ENCODE measurements at regions not wholly inside any gene's neighbourhood (a gene's known extent, or its start where the extent isn't known, plus 50 kb on each side); places are given as distances from the start of the nearest gene placed in this dataset.
"Not testable (repeated sequence)": the region's sequence is repeated elsewhere in the genome, so short reads cannot be mapped to it uniquely, and the experiment has no call there.

DNA sequence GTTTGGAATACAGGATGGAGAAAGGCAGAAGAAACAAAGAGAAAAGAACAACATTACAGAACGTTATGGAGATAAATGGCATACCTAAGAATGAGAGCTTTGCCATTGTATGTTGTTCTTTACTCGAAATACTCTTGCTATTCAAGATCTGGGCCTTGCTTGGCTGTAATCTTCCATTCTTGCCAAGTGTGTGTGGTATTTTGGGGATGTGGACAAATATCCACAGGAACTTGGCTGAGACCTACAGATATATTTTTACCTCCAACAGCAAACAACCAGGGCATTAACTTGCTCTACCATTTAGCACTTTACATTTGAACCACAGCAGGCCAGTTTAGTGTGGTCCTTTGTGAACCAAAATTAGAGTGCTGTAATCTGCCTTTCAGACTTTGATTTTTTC, 76.3 kb downstream of the DKK1 start:
- TF ChIP-seq, protein P1, sequence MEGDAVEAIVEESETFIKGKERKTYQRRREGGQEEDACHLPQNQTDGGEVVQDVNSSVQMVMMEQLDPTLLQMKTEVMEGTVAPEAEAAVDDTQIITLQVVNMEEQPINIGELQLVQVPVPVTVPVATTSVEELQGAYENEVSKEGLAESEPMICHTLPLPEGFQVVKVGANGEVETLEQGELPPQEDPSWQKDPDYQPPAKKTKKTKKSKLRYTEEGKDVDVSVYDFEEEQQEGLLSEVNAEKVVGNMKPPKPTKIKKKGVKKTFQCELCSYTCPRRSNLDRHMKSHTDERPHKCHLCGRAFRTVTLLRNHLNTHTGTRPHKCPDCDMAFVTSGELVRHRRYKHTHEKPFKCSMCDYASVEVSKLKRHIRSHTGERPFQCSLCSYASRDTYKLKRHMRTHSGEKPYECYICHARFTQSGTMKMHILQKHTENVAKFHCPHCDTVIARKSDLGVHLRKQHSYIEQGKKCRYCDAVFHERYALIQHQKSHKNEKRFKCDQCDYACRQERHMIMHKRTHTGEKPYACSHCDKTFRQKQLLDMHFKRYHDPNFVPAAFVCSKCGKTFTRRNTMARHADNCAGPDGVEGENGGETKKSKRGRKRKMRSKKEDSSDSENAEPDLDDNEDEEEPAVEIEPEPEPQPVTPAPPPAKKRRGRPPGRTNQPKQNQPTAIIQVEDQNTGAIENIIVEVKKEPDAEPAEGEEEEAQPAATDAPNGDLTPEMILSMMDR (IDR thresholded peaks at IDR 0.05), result no peak
- ATAC-seq (ENCODE audit: low FRiP score) (no peak), DNase-seq (ENCODE audit: low spot score) (no peak)

DNA sequence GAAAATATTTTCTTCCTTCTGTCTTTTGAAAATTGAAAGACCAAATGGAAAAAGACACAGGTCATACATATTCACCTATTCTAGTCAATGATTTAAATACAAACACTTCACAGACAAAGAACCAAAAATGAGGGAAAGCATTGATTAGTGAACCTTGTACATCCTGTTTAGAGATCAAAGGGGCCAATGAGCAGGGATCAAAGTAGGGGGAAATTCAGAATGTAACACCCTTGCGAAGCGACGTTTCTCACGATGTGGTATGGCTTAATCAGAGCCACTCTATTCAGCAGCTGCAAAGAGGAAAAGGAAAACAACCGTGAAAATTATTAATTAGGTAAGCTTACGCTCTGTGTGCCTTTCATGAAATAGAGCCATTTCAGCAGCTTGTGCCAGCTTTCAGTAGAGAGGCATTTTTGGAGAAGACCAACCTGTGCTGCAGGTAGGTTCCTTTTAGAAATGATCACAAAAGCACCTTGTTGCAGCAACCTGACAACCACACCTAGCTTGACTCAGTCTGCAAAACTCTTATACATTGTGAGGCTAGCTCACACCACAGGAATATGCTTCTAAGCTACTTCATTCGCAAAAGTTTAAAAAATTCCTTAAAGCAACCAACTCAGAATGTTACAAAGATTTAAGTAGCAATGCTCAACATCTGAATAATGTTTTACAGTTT, 78.0 kb downstream of the DKK1 start:
- TF ChIP-seq, protein P1 (IDR thresholded peaks at IDR 0.05), result no peak
- no peak for ATAC-seq (ENCODE audit: low FRiP score)
- DNase-seq (ENCODE audit: low spot score), result no peak

DNA sequence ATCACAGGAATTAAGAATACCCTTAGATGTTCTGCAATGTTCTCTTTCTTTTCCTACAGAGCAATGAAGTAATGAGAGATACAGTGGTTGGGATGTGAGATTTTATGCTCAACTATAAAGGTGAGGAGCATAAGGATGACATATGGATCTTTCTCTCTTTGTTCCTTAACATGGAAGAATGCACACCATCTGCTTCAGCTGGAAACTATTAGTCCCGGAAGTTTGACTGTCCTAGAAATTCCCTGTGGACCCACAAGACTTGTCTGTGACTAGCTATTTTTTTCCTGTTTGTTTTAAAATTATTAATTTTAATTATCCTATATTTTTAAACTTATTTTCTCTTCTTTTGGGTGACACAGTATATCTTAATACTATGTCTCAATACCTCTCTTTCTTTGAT, 80.2 kb downstream of the DKK1 start:
- ATAC-seq (ENCODE audit: low FRiP score) (no peak), DNase-seq (ENCODE audit: low spot score) (no peak)
- TF ChIP-seq, protein P1 (IDR thresholded peaks at IDR 0.05), result no peak

DNA sequence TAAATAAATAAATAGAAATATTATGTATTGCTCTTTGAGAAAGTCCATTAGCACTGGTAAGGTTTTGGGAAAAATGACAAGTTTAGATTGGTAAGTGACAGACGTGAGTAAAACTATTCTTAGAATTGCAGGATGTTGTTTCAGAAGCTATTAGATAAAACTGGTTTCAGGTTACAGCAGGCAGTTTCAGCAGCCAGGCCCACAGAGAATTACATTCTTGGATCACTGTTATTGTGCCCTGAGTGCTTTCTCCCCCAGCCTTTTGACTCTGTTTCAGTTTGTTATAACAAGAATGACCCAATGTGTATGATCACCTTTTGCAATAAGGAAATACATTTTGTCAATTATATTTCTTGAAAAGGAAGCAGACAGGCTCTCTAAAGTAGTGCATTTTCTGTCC, 86.5 kb downstream of the DKK1 start:
- DNase-seq (ENCODE audit: low spot score) (no peak), ATAC-seq (ENCODE audit: low FRiP score) (no peak)
- TF ChIP-seq, protein P1 (IDR thresholded peaks at IDR 0.05), result no peak

DNA sequence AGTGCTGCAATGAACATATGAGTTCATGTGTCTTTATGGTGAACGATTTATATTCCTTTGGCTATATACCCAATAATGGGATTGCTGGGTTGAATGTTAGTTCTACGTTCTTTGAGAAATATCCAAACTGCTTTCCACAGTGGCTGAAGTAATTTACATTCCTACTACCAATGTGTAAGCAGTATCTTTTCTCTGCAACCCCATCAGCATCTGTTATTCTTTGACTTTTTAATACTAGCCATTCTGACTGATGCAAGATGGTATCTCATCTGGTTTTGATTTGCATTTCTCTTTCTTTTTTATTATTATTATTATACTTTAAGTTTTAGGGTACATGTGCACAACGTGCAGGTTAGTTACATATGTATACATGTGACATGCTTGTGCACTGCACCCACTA, 89.7 kb downstream of the DKK1 start:
- ATAC-seq (ENCODE audit: low FRiP score); DNase-seq (ENCODE audit: low spot score): not testable (repeated sequence)

DNA sequence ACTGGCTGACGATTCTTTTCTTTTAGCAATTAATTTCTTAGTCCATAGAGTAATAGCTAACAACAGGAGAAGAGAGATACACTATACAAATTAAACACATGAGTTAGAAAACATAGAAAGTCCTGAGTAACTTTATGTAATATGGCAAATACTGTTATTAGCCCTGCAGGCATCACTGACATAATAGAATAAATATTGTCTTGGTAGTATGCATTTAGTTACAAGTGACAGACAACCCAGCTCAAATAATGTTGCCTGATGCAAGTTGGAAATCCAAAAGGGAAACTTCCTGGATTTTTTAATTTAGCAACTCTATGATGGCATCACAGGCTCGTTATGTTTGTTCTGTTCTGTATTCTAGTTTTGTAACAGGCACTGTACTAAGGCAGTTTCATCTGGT, 95.1 kb downstream of the DKK1 start:
- ATAC-seq (ENCODE audit: low FRiP score) (no peak), DNase-seq (ENCODE audit: low spot score) (no peak)
- TF ChIP-seq, protein P1 (IDR thresholded peaks at IDR 0.05), result no peak

DNA sequence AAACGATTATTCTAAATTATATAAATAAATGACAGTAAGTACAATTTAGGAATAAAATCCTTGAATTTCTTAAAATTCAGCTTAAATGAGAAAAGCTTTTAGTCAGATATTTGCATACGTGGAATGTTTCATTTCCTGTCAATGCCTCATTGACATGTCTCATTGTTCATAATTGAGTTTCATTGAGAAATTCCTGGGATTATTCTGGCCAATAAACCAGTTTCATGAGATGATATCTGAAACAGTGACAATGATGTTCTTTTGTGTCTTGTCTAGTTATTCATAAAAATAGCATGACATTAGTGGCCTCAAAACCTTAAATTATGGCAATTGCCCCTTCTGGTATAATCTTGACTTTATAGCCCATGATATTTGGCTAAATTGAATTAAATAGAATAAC, 95.8 kb downstream of the DKK1 start:
- TF ChIP-seq, protein P1 (IDR thresholded peaks at IDR 0.05), result no peak
- no peak for DNase-seq (ENCODE audit: low spot score)
- ATAC-seq (ENCODE audit: low FRiP score), result no peak

Data from omental fat pad (tissue), 3 donors.